ENCODE measurements at regions not wholly inside any gene's neighbourhood (a gene's known extent, or its start where the extent isn't known, plus 50 kb on each side); places are given as distances from the start of the nearest gene placed in this dataset.

DNA sequence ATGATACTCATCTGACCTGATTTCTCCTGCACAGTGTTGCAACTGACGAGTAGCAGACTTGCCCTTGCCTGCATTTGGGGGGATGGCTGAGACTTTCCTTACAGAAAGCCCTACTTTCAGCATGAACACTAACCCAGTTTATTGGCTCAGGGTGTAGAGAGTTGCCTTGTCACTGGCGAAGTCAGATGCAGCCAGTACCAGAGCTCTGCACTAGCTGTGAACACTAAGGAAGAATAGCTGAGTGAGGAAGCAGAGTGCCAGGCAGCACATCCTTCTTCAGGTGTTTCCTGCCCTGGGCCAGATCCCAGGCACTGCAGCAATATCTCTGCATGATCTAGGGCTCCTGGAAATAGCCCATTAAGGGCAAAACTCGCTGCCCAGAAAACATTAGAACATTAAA lies 154.0 kb upstream of the SYNPR start:
- TF ChIP-seq, protein P1, sequence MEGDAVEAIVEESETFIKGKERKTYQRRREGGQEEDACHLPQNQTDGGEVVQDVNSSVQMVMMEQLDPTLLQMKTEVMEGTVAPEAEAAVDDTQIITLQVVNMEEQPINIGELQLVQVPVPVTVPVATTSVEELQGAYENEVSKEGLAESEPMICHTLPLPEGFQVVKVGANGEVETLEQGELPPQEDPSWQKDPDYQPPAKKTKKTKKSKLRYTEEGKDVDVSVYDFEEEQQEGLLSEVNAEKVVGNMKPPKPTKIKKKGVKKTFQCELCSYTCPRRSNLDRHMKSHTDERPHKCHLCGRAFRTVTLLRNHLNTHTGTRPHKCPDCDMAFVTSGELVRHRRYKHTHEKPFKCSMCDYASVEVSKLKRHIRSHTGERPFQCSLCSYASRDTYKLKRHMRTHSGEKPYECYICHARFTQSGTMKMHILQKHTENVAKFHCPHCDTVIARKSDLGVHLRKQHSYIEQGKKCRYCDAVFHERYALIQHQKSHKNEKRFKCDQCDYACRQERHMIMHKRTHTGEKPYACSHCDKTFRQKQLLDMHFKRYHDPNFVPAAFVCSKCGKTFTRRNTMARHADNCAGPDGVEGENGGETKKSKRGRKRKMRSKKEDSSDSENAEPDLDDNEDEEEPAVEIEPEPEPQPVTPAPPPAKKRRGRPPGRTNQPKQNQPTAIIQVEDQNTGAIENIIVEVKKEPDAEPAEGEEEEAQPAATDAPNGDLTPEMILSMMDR (IDR thresholded peaks at IDR 0.05; ENCODE audit: partially characterized antibody, unreplicated experiment), result no peak
- Mint-ChIP-seq H3K4me1 (ENCODE audit: low read depth, unreplicated experiment) (no peaks in the 10 kb centered on the region), H3K36me3 (ENCODE audit: unreplicated experiment) (no peaks in the 10 kb centered on the region), H3K27me3 (ENCODE audit: unreplicated experiment) (peaks cover 2% of the 10 kb centered on the region), H3K4me3 (ENCODE audit: unreplicated experiment) (no peak overlapping the region), H3K9me3 (ENCODE audit: unreplicated experiment) (no peaks in the 10 kb centered on the region), H3K27ac (ENCODE audit: unreplicated experiment) (no peak overlapping the region)
- no peak for DNase-seq

GRCh38 chr3:63126530-63126929 lies 151.6 kb upstream of the SYNPR start:
- Mint-ChIP-seq H3K36me3 (ENCODE audit: unreplicated experiment) (no peaks in the 10 kb centered on the region), H3K4me1 (ENCODE audit: low read depth, unreplicated experiment) (no peaks in the 10 kb centered on the region), H3K9me3 (ENCODE audit: unreplicated experiment) (no peaks in the 10 kb centered on the region), H3K27ac (ENCODE audit: unreplicated experiment) (no peak overlapping the region), H3K4me3 (ENCODE audit: unreplicated experiment) (no peak overlapping the region), H3K27me3 (ENCODE audit: unreplicated experiment) (peaks cover 2% of the 10 kb centered on the region)
- no peak for DNase-seq
- TF ChIP-seq, protein P1 (IDR thresholded peaks at IDR 0.05; ENCODE audit: partially characterized antibody, unreplicated experiment), result no peak

- Mint-ChIP-seq H3K27ac (ENCODE audit: unreplicated experiment) (no peak overlapping the region), H3K4me3 (ENCODE audit: unreplicated experiment) (no peak overlapping the region), H3K27me3 (ENCODE audit: unreplicated experiment) (peaks cover 2% of the 10 kb centered on the region), H3K36me3 (ENCODE audit: unreplicated experiment) (no peaks in the 10 kb centered on the region), H3K9me3 (ENCODE audit: unreplicated experiment) (no peaks in the 10 kb centered on the region), H3K4me1 (ENCODE audit: low read depth, unreplicated experiment) (no peaks in the 10 kb centered on the region)
- DNase-seq, result no peak
- TF ChIP-seq, protein P1 (IDR thresholded peaks at IDR 0.05; ENCODE audit: partially characterized antibody, unreplicated experiment), result no peak
Measured at GRCh38 chr3:63128380-63128779, 149.7 kb upstream of the SYNPR start.

DNA sequence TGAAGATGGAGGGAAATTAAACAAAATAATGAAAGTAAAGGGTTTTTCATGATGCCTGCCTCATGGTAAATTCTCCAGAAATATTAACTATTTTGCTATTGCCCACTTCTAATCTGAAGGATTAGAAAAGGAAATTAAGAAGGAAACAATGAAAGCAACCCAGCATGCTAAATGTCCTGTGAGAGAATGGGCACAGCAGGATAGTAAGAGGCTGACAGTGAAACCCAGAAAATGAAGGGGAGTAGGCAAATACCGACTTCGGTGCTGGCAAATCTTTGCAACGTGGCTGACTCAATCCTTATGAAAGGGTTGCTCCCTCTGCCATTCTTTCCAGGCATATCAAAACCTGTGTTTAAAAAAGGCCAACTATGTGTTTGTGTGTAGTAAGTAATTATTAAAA lies 147.5 kb upstream of the SYNPR start:
- no peaks in the 10 kb centered on the region for H3K36me3 Mint-ChIP-seq (ENCODE audit: unreplicated experiment)
- no peaks in the 10 kb centered on the region for H3K9me3 Mint-ChIP-seq (ENCODE audit: unreplicated experiment)
- no peaks in the 10 kb centered on the region for H3K27me3 Mint-ChIP-seq (ENCODE audit: unreplicated experiment)
- TF ChIP-seq, protein P1 (IDR thresholded peaks at IDR 0.05; ENCODE audit: partially characterized antibody, unreplicated experiment), result no peak
- no peak overlapping the region for H3K4me3 Mint-ChIP-seq (ENCODE audit: unreplicated experiment)
- H3K4me1 Mint-ChIP-seq (ENCODE audit: low read depth, unreplicated experiment), result no peaks in the 10 kb centered on the region
- no peak overlapping the region for H3K27ac Mint-ChIP-seq (ENCODE audit: unreplicated experiment)
- DNase-seq, result no peak

- Mint-ChIP-seq H3K4me1 (ENCODE audit: low read depth, unreplicated experiment) (no peaks in the 10 kb centered on the region), H3K4me3 (ENCODE audit: unreplicated experiment) (no peak overlapping the region), H3K27ac (ENCODE audit: unreplicated experiment) (no peak overlapping the region), H3K9me3 (ENCODE audit: unreplicated experiment) (no peaks in the 10 kb centered on the region), H3K27me3 (ENCODE audit: unreplicated experiment) (no peaks in the 10 kb centered on the region), H3K36me3 (ENCODE audit: unreplicated experiment) (no peaks in the 10 kb centered on the region)
- DNase-seq, result no peak
- TF ChIP-seq, protein P1 (IDR thresholded peaks at IDR 0.05; ENCODE audit: partially characterized antibody, unreplicated experiment), result no peak
Measured at GRCh38 chr3:63132461-63133250, 145.5 kb upstream of the SYNPR start.

Measured in glutamatergic neuron (in vitro differentiated cells).